Keratinocyte (primary cell): ENCODE measurements at regions not wholly inside any gene's neighbourhood (a gene's known extent, or its start where the extent isn't known, plus 50 kb on each side); places are given as distances from the start of the nearest gene placed in this dataset.
A peak's percentile ranks its signal among the peaks of the same experiment; 100 is the strongest.

Experiments used
- DNase-seq: peaks from one replicate; pipeline ENCODE4 v3.0.0-alpha.2; 2011; ENCODE audit warnings: low read depth, missing footprints, low spot score
- FAIRE-seq: peaks from 2 replicates; lab custom pipeline; 2011; peaks lifted over from hg19 to GRCh38; lab: Jason Lieb, UNC
- H2AFZ ChIP-seq: 2 replicates; pipeline ENCODE4 v1.6.0; 2012; ENCODE audit warnings: low read length, control low read depth, inconsistent platforms; ENCODE audit not compliant: control insufficient read depth
- H3K27ac ChIP-seq: 2 replicates; pipeline ENCODE4 v1.5.1; 2011; ENCODE audit warnings: low read length; ENCODE audit not compliant: control insufficient read depth, insufficient read depth
- H3K27me3 ChIP-seq: 3 replicates; pipeline ENCODE4 v1.6.0; 2011; ENCODE audit warnings: low read length; ENCODE audit not compliant: control insufficient read depth, insufficient read depth; ENCODE audit errors: extremely low read depth
- H3K36me3 ChIP-seq, 2 experiments: 2 replicates in 1 of 2; 3 replicates in 1 of 2; pipeline ENCODE4 v1.5.1; 2011; ENCODE audit warnings: low read length in 2 of 2, mild to moderate bottlenecking in 1 of 2; ENCODE audit not compliant: control insufficient read depth in 2 of 2, insufficient read depth in 2 of 2; ENCODE audit errors: extremely low read depth in 1 of 2
- H3K4me1 ChIP-seq: 3 replicates; pipeline ENCODE4 v1.5.1; 2011; ENCODE audit warnings: low read length; ENCODE audit not compliant: control insufficient read depth, insufficient read depth; ENCODE audit errors: extremely low read depth
- H3K4me2 ChIP-seq: 3 replicates; pipeline ENCODE4 v1.6.0; 2011; ENCODE audit warnings: low read depth, low read length; ENCODE audit not compliant: control insufficient read depth, insufficient read depth; ENCODE audit errors: extremely low read depth
- H3K4me3 ChIP-seq, 3 experiments: fragments of 200-600 bp in 1 of 3; sonication (generic) in 1 of 3; 2 replicates in 2 of 3; 3 replicates in 1 of 3; pipeline ENCODE4 v1.5.1; 2011 to 2016; ENCODE audit warnings: low read length in 3 of 3, mild to moderate bottlenecking in 3 of 3, control low read depth in 2 of 3, inconsistent platforms in 1 of 3, low read depth in 1 of 3, mixed read lengths in 1 of 3, mixed run types in 1 of 3, moderate library complexity in 1 of 3; ENCODE audit not compliant: control insufficient read depth in 2 of 3, insufficient read depth in 2 of 3; ENCODE audit errors: extremely low read depth in 1 of 3
- H3K79me2 ChIP-seq: 2 replicates; pipeline ENCODE4 v1.6.0; 2012; ENCODE audit warnings: low read length; ENCODE audit not compliant: control insufficient read depth, insufficient read depth
- H3K9ac ChIP-seq: 3 replicates; pipeline ENCODE4 v1.6.0; 2011; ENCODE audit warnings: low read length; ENCODE audit not compliant: control insufficient read depth, insufficient read depth; ENCODE audit errors: extremely low read depth
- H3K9me1 ChIP-seq: 3 replicates; pipeline ENCODE4 v1.6.0; 2011; ENCODE audit warnings: low read length; ENCODE audit not compliant: control insufficient read depth, insufficient read depth; ENCODE audit errors: extremely low read depth
- H3K9me3 ChIP-seq: 2 replicates; pipeline ENCODE4 v1.5.1; 2012; ENCODE audit warnings: low read depth, low read length; ENCODE audit not compliant: control insufficient read depth
- H4K20me1 ChIP-seq: 3 replicates; pipeline ENCODE4 v1.6.0; 2011; ENCODE audit warnings: low read length; ENCODE audit not compliant: control insufficient read depth, insufficient read depth; ENCODE audit errors: extremely low read depth
- CTCF ChIP-seq, 3 experiments: IDR thresholded peaks in 1 of 3; conservative IDR thresholded peaks in 1 of 3; optimal IDR thresholded peaks in 1 of 3; 2 replicates in 2 of 3; 3 replicates in 1 of 3; pipeline versions ENCODE3 to v1.5.1; 2011; ENCODE audit warnings: low read length in 3 of 3, mild to moderate bottlenecking in 3 of 3, moderate library complexity in 2 of 3, control low read depth in 1 of 3, inconsistent platforms in 1 of 3; ENCODE audit not compliant: insufficient read depth in 2 of 3; ENCODE audit errors: extremely low read depth in 1 of 3
- EZH2 ChIP-seq: IDR thresholded peaks from one replicate; pipeline ENCODE4 v1.6.1; 2012; ENCODE audit warnings: inconsistent platforms, mild to moderate bottlenecking, low read length, moderate library complexity
- dilution Hi-C: fragments of 300-500 bp; cut with MboI; formaldehyde crosslinking; loops from one replicate; pipeline ENCODE4 v1.7.0; 2020; ENCODE audit warnings: low sequenced_read_pairs; ENCODE audit not compliant: extremely low pct_ligation_motif_present

- H3K79me2 ChIP-seq, result no peaks in the 10 kb centered on the region
- dilution Hi-C loops, result no loop called here
- no peaks in the 10 kb centered on the region for H3K27me3 ChIP-seq
- no peaks in the 10 kb centered on the region for H3K9me3 ChIP-seq
- H4K20me1 ChIP-seq, result no peaks in the 10 kb centered on the region
- DNase-seq, result no peak
- H3K4me2 ChIP-seq, result no peak overlapping the region
- H3K4me1 ChIP-seq, result peaks cover 20% of the 10 kb centered on the region
- no peak overlapping the region for H3K27ac ChIP-seq
- TF ChIP-seq EZH2 (no peak), CTCF (optimal IDR thresholded peaks at IDR 0.05 in 1 of 3, IDR thresholded peaks at IDR 0.05 in 1 of 3, conservative IDR thresholded peaks at IDR 0.05 in 1 of 3; ENCODE audit: extremely low read depth in 1 of 3, insufficient read depth in 2 of 3, low read length in 3 of 3) (no peak)
- H2AFZ ChIP-seq, result no peak overlapping the region
- no peak overlapping the region for H3K4me3 ChIP-seq
- H3K9me1 ChIP-seq, result no peaks in the 10 kb centered on the region
- no peak for FAIRE-seq
- H3K36me3 ChIP-seq, result no peaks in the 10 kb centered on the region
- no peak overlapping the region for H3K9ac ChIP-seq
These were observed 209.4 kb upstream of the RUNX1 start for GRCh38 chr21:35258521-35258920.

- Histone ChIP-seq H3K79me2 (no peaks in the 10 kb centered on the region), H3K4me1 (peaks cover 20% of the 10 kb centered on the region), H3K36me3 (no peaks in the 10 kb centered on the region), H3K27me3 (no peaks in the 10 kb centered on the region), H2AFZ (peak overlapping the region; percentile 32), H3K27ac (peak overlapping the region; percentile 59), H3K9me3 (no peaks in the 10 kb centered on the region), H4K20me1 (no peaks in the 10 kb centered on the region), H3K9me1 (no peaks in the 10 kb centered on the region), H3K9ac (peak overlapping the region; percentile 13), H3K4me2 (peak overlapping the region; percentile 47), H3K4me3 (no peak overlapping the region)
- FAIRE-seq (peak; percentile 97), DNase-seq (no peak)
- TF ChIP-seq CTCF (optimal IDR thresholded peaks at IDR 0.05 in 1 of 3, IDR thresholded peaks at IDR 0.05 in 1 of 3, conservative IDR thresholded peaks at IDR 0.05 in 1 of 3; ENCODE audit: extremely low read depth in 1 of 3, insufficient read depth in 2 of 3, low read length in 3 of 3) (no peak), EZH2 (no peak)
- dilution Hi-C loops, result no loop called here
These were observed 208.3 kb upstream of the RUNX1 start for GRCh38 chr21:35257413-35257812.
